Trophoblast cell (in vitro differentiated cells and primary cell): ENCODE measurements at regions not wholly inside any gene's neighbourhood (a gene's known extent, or its start where the extent isn't known, plus 50 kb on each side); places are given as distances from the start of the nearest gene placed in this dataset.

Experiments used
- DNase-seq, 2 donors: peaks; one replicate each; pipeline ENCODE4 v3.0.0-alpha.2; 2016
- H2AFZ ChIP-seq: 2 replicates; pipeline ENCODE4 v1.6.1; 2013; ENCODE audit warnings: low read length, moderate library complexity, mild to moderate bottlenecking; ENCODE audit not compliant: insufficient read depth, poor library complexity
- H2AK5ac ChIP-seq: 2 replicates; pipeline ENCODE4 v1.6.1; 2013; ENCODE audit warnings: mild to moderate bottlenecking, low read length
- H2BK120ac ChIP-seq: 2 replicates; pipeline ENCODE4 v1.6.1; 2013; ENCODE audit warnings: low read length, mild to moderate bottlenecking, moderate library complexity; ENCODE audit not compliant: insufficient read depth, poor library complexity
- H2BK12ac ChIP-seq: 2 replicates; pipeline ENCODE4 v1.6.1; 2013; ENCODE audit warnings: mild to moderate bottlenecking, low read length, moderate library complexity
- H2BK5ac ChIP-seq: 2 replicates; pipeline ENCODE4 v1.6.1; 2013; ENCODE audit warnings: low read length, low read depth, moderate library complexity, mild to moderate bottlenecking; ENCODE audit not compliant: poor library complexity
- H3K14ac ChIP-seq: 2 replicates; pipeline ENCODE4 v1.6.1; 2013; ENCODE audit warnings: mild to moderate bottlenecking, low read length
- H3K18ac ChIP-seq: 2 replicates; pipeline ENCODE4 v1.6.1; 2013; ENCODE audit warnings: mild to moderate bottlenecking, low read length
- H3K23ac ChIP-seq: 2 replicates; pipeline ENCODE4 v1.6.1; 2013; ENCODE audit warnings: low read length
- H3K27ac ChIP-seq: 2 replicates; pipeline ENCODE4 v1.5.1; 2013; ENCODE audit warnings: low read depth, mild to moderate bottlenecking, inconsistent platforms, low read length, moderate library complexity
- H3K27me3 ChIP-seq: 2 replicates; pipeline ENCODE4 v1.6.1; 2013; ENCODE audit warnings: inconsistent platforms, mild to moderate bottlenecking, low read length, moderate library complexity; ENCODE audit not compliant: insufficient read depth
- H3K36me3 ChIP-seq, 2 experiments: 1 replicate in 1 of 2; 2 replicates in 1 of 2; pipeline ENCODE4 v1.6.1; 2013; ENCODE audit warnings: low read length in 2 of 2, mild to moderate bottlenecking in 2 of 2, moderate library complexity in 1 of 2; ENCODE audit not compliant: insufficient read depth in 2 of 2, control insufficient read depth in 1 of 2
- H3K4ac ChIP-seq: 2 replicates; pipeline ENCODE4 v1.6.1; 2013; ENCODE audit warnings: low read depth, mild to moderate bottlenecking, low read length, moderate library complexity
- H3K4me1 ChIP-seq, 2 experiments: 1 replicate in 1 of 2; 2 replicates in 1 of 2; pipeline ENCODE4 v1.6.1; 2013; ENCODE audit warnings: low read length in 2 of 2, mild to moderate bottlenecking in 2 of 2, moderate library complexity in 1 of 2; ENCODE audit not compliant: insufficient read depth in 2 of 2, control insufficient read depth in 1 of 2
- H3K4me2 ChIP-seq: 2 replicates; pipeline ENCODE4 v1.6.1; 2013; ENCODE audit warnings: inconsistent platforms, mild to moderate bottlenecking, low read length, moderate library complexity
- H3K4me3 ChIP-seq: 2 replicates; pipeline ENCODE4 v1.5.1; 2013; ENCODE audit warnings: mild to moderate bottlenecking, low read depth, low read length, inconsistent platforms
- H3K79me1 ChIP-seq: one replicate; pipeline ENCODE4 v1.6.1; 2013; ENCODE audit warnings: low read length
- H3K79me2 ChIP-seq: 2 replicates; pipeline ENCODE4 v1.6.1; 2013; ENCODE audit warnings: low read length, mild to moderate bottlenecking; ENCODE audit not compliant: control insufficient read depth, insufficient read depth, poor library complexity
- H3K9ac ChIP-seq: 2 replicates; pipeline ENCODE4 v1.6.1; 2013; ENCODE audit warnings: mild to moderate bottlenecking, low read length
- H3K9me3 ChIP-seq: 2 replicates; pipeline ENCODE4 v1.6.1; 2013; ENCODE audit warnings: low read depth, mild to moderate bottlenecking, control low read depth, inconsistent platforms, low read length; ENCODE audit not compliant: insufficient read depth
- H4K12ac ChIP-seq: 2 replicates; pipeline ENCODE4 v1.6.1; 2013; ENCODE audit warnings: low read depth, mild to moderate bottlenecking, low read length, moderate library complexity
- H4K8ac ChIP-seq: 2 replicates; pipeline ENCODE4 v1.6.1; 2013; ENCODE audit warnings: low read depth, mild to moderate bottlenecking, low read length, moderate library complexity
- H4K91ac ChIP-seq: one replicate; pipeline ENCODE4 v1.6.1; 2013; ENCODE audit warnings: low read depth, mild to moderate bottlenecking, low read length, moderate library complexity
- WGBS: extraction: QIAGEN DNeasy Blood & Tissue Kit; methylation state at CpG from one replicate; pipeline ENCODE4 v1.1.7; 2013; ENCODE audit warnings: missing lambda C conversion rate; ENCODE audit not compliant: insufficient read length, insufficient coverage; ENCODE audit errors: extremely low coverage; 5-methylcytosine and 5-hydroxymethylcytosine counted together

DNA sequence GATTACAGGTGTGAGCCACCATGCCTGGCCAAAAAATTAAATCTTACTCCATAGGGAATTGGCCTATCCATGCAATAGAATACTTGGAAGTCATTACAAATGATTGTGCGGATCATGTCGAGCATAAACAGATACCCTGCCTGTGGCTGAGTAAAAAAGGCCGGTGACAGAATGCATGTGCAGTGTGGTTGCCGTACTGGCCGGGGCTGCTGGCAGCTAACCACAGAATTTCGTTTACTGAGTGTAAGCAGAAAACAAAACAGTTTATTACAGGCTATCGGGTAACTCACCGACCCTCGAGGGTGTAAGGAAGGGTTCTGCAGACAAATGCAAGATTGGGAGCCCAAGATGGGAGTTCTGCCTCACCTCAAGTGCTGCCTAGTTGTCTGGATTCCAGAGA is 127.7 kb downstream of the ZIC5 start:
- no peaks in the 10 kb centered on the region for H3K79me1 ChIP-seq
- WGBS: no CpG with 5 or more reads among the region's 9 CpGs
- no peak overlapping the region for H3K4ac ChIP-seq

DNA sequence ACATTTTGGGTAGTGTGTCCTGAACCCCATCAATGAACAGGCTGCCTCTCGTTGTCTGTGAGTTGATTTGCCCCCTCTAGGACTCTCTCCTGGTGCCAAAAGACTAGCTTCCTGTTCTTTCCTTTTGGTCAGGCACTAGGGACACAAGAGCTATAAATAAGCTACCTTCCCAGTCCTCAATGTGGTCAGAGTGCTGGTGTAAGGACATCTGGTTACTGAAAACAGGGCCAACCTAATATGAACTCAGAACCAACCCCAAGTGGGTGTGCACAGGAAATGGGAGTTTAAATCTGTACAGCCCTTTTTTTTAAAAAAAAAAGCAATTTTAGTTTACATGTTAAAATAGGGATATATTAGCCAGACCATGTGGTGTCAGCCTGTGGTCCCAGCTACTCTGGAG is 129.2 kb downstream of the ZIC5 start:
- H4K12ac ChIP-seq: no peak overlapping the region
- H3K23ac ChIP-seq: no peak overlapping the region
- no CpG with 5 or more reads among the region's 1 CpG for WGBS
- no peak overlapping the region for H3K4me3 ChIP-seq
- no peak overlapping the region for H3K27ac ChIP-seq
- no peak for DNase-seq
- no peak overlapping the region for H4K91ac ChIP-seq
- no peak overlapping the region for H2BK120ac ChIP-seq
- no peak overlapping the region for H4K8ac ChIP-seq
- no peak overlapping the region for H3K14ac ChIP-seq
- no peaks in the 10 kb centered on the region for H3K79me2 ChIP-seq
- H3K9ac ChIP-seq: no peak overlapping the region
- H3K18ac ChIP-seq: no peak overlapping the region
- no peaks in the 10 kb centered on the region for H3K27me3 ChIP-seq
- no peak overlapping the region for H2AFZ ChIP-seq
- no peak overlapping the region for H2BK12ac ChIP-seq
- H3K4ac ChIP-seq: no peak overlapping the region
- H2BK5ac ChIP-seq: no peak overlapping the region
- H3K36me3 ChIP-seq: no peaks in the 10 kb centered on the region
- H3K9me3 ChIP-seq: no peaks in the 10 kb centered on the region
- no peaks in the 10 kb centered on the region for H3K79me1 ChIP-seq
- H3K4me2 ChIP-seq: no peak overlapping the region
- H2AK5ac ChIP-seq: no peak overlapping the region
- H3K4me1 ChIP-seq: no peaks in the 10 kb centered on the region

More for the DNA sequence above, 127.7 kb downstream of the ZIC5 start:
- Histone ChIP-seq H4K91ac (no peak overlapping the region), H3K9me3 (no peaks in the 10 kb centered on the region), H4K8ac (no peak overlapping the region), H3K9ac (no peak overlapping the region), H3K18ac (no peak overlapping the region), H3K23ac (no peak overlapping the region), H3K27me3 (no peaks in the 10 kb centered on the region), H2BK12ac (no peak overlapping the region), H3K27ac (no peak overlapping the region), H3K4me3 (no peak overlapping the region), H4K12ac (no peak overlapping the region), H2BK120ac (no peak overlapping the region), H2AK5ac (no peak overlapping the region), H3K4me1 (no peaks in the 10 kb centered on the region), H3K4me2 (no peak overlapping the region), H2BK5ac (no peak overlapping the region), H3K79me2 (no peaks in the 10 kb centered on the region), H2AFZ (no peak overlapping the region), H3K14ac (no peak overlapping the region), H3K36me3 (no peaks in the 10 kb centered on the region)
- DNase-seq: no peak

DNA sequence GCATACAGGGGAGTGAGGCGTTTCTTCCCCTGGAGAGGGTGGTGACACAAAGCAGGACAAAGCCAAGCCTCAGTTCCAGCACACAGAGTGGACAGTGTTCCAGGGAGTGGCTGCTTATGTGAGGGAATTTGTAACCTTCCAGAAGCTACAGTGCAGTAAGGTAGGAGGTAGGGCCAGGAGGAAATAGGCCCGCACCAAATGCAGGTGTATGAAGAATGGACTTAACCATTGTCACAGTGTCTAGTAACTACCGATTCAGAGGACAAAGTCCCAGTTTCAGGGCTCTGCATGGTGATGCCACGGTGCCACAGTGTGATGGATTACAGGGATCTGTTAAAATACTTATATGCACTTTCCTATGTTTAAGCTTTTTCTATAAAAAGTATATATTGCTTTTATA is 135.3 kb downstream of the ZIC5 start:
- no peaks in the 10 kb centered on the region for H3K4me1 ChIP-seq
- no peaks in the 10 kb centered on the region for H3K36me3 ChIP-seq
- H2BK5ac ChIP-seq: no peak overlapping the region
- no peak overlapping the region for H3K18ac ChIP-seq
- H2AFZ ChIP-seq: no peak overlapping the region
- H3K4ac ChIP-seq: no peak overlapping the region
- H4K91ac ChIP-seq: no peak overlapping the region
- no peak overlapping the region for H4K12ac ChIP-seq
- H3K23ac ChIP-seq: no peak overlapping the region
- H4K8ac ChIP-seq: no peak overlapping the region
- no peak overlapping the region for H3K14ac ChIP-seq
- no peaks in the 10 kb centered on the region for H3K79me2 ChIP-seq
- no peak overlapping the region for H3K27ac ChIP-seq
- H3K79me1 ChIP-seq: no peaks in the 10 kb centered on the region
- H3K9ac ChIP-seq: no peak overlapping the region
- H3K9me3 ChIP-seq: no peaks in the 10 kb centered on the region
- no peak overlapping the region for H2AK5ac ChIP-seq
- H3K27me3 ChIP-seq: no peaks in the 10 kb centered on the region
- DNase-seq: no peak
- no peak overlapping the region for H2BK120ac ChIP-seq
- no CpG with 5 or more reads among the region's 4 CpGs for WGBS
- no peak overlapping the region for H3K4me3 ChIP-seq
- no peak overlapping the region for H3K4me2 ChIP-seq
- H2BK12ac ChIP-seq: no peak overlapping the region

DNA sequence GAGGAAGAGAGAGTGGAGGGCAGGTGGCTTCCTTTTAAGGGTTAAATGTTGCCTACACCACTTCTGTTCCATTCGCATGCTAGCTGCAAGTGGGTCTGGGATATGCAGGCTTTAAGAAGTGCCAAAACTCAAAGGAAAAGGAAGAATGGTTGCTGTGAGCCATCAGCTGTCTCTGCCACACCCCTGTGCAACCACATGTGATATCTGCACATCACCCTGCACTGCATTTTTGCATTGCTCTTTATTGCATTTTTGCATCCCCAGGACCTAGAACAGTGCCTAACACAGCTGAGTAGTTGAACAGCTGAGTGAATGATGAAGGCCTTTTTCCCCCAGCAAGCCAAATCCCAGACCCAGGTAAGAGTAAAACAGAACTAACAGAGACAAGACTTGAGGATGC is 136.1 kb downstream of the ZIC5 start:
- whole genome bisulfite sequencing: no CpG with 5 or more reads among the region's 1 CpG
- H3K27me3 ChIP-seq: no peaks in the 10 kb centered on the region
- H3K36me3 ChIP-seq: no peaks in the 10 kb centered on the region
- no peak overlapping the region for H3K23ac ChIP-seq
- no peak overlapping the region for H2AFZ ChIP-seq
- no peak for DNase-seq
- H3K4me1 ChIP-seq: no peaks in the 10 kb centered on the region
- no peak overlapping the region for H3K27ac ChIP-seq
- no peak overlapping the region for H3K4me2 ChIP-seq
- no peak overlapping the region for H2BK12ac ChIP-seq
- no peak overlapping the region for H2BK5ac ChIP-seq
- no peak overlapping the region for H3K4me3 ChIP-seq
- no peak overlapping the region for H3K14ac ChIP-seq
- no peak overlapping the region for H4K8ac ChIP-seq
- no peaks in the 10 kb centered on the region for H3K79me1 ChIP-seq
- no peaks in the 10 kb centered on the region for H3K79me2 ChIP-seq
- no peak overlapping the region for H2AK5ac ChIP-seq
- no peak overlapping the region for H3K4ac ChIP-seq
- H4K12ac ChIP-seq: no peak overlapping the region
- H4K91ac ChIP-seq: no peak overlapping the region
- no peaks in the 10 kb centered on the region for H3K9me3 ChIP-seq
- H3K18ac ChIP-seq: no peak overlapping the region
- H2BK120ac ChIP-seq: no peak overlapping the region
- no peak overlapping the region for H3K9ac ChIP-seq
